Vagina (tissue), 2 donors: ENCODE measurements at regions not wholly inside any gene's neighbourhood (a gene's known extent, or its start where the extent isn't known, plus 50 kb on each side); places are given as distances from the start of the nearest gene placed in this dataset.

Experiments
- POLR2A ChIP-seq, 2 donors: fragments of 450-650 bp; IDR thresholded peaks; one replicate each; pipeline ENCODE4 v1.6.1; 2017; ENCODE audit warnings: antibody characterized with exemption in 2 of 2, mild to moderate bottlenecking in 2 of 2, moderate library complexity in 2 of 2
- POLR2AphosphoS5 ChIP-seq, 2 donors: sonication (generic); formaldehyde crosslinking; IDR thresholded peaks; one replicate each; pipeline ENCODE4 v1.9.0; 2017; ENCODE audit warnings: antibody characterized with exemption in 2 of 2, mild to moderate bottlenecking in 2 of 2, low read depth in 1 of 2; ENCODE audit not compliant: insufficient read depth in 1 of 2
- TF ChIP-seq, protein P1 (sequence below), 3 experiments: fragments of 450-650 bp in 2 of 3; fragments of 200-600 bp in 1 of 3; sonication (generic) in 1 of 3; IDR thresholded peaks; one replicate each; pipeline ENCODE4 v1.5.1; 2017 to 2019; ENCODE audit warnings: antibody characterized with exemption in 3 of 3, mild to moderate bottlenecking in 2 of 3, moderate library complexity in 2 of 3

- TF ChIP-seq, protein P1, sequence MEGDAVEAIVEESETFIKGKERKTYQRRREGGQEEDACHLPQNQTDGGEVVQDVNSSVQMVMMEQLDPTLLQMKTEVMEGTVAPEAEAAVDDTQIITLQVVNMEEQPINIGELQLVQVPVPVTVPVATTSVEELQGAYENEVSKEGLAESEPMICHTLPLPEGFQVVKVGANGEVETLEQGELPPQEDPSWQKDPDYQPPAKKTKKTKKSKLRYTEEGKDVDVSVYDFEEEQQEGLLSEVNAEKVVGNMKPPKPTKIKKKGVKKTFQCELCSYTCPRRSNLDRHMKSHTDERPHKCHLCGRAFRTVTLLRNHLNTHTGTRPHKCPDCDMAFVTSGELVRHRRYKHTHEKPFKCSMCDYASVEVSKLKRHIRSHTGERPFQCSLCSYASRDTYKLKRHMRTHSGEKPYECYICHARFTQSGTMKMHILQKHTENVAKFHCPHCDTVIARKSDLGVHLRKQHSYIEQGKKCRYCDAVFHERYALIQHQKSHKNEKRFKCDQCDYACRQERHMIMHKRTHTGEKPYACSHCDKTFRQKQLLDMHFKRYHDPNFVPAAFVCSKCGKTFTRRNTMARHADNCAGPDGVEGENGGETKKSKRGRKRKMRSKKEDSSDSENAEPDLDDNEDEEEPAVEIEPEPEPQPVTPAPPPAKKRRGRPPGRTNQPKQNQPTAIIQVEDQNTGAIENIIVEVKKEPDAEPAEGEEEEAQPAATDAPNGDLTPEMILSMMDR (IDR thresholded peaks at IDR 0.05), result no peak
- no peak for TF ChIP-seq POLR2AphosphoS5 (IDR thresholded peaks at IDR 0.05; ENCODE audit: insufficient read depth in 1 of 2, low read depth in 1 of 2)
- no peak for TF ChIP-seq POLR2A (IDR thresholded peaks at IDR 0.05)
These were observed 96.1 kb upstream of the IRX2 start for GRCh38 chr5:2847608-2848007.
